Activated gamma-delta T cell treated with Interleukin-2 at 50 U/mL for 16 hours (primary cell): ENCODE measurements at regions not wholly inside any gene's neighbourhood (a gene's known extent, or its start where the extent isn't known, plus 50 kb on each side); places are given as distances from the start of the nearest gene placed in this dataset.

Experiments
- DNase-seq: peaks from one replicate; pipeline ENCODE4 v3.0.0-alpha.2; 2020

- DNase-seq = no peak
Measured at GRCh38 chr13:84234416-84234815, 352.1 kb upstream of the SLITRK1 start.

- no peak for DNase-seq
Measured at GRCh38 chr13:84230568-84230967, 348.3 kb upstream of the SLITRK1 start.

GRCh38 chr13:84211048-84211447, 328.8 kb upstream of the SLITRK1 start:
- no peak for DNase-seq

DNA sequence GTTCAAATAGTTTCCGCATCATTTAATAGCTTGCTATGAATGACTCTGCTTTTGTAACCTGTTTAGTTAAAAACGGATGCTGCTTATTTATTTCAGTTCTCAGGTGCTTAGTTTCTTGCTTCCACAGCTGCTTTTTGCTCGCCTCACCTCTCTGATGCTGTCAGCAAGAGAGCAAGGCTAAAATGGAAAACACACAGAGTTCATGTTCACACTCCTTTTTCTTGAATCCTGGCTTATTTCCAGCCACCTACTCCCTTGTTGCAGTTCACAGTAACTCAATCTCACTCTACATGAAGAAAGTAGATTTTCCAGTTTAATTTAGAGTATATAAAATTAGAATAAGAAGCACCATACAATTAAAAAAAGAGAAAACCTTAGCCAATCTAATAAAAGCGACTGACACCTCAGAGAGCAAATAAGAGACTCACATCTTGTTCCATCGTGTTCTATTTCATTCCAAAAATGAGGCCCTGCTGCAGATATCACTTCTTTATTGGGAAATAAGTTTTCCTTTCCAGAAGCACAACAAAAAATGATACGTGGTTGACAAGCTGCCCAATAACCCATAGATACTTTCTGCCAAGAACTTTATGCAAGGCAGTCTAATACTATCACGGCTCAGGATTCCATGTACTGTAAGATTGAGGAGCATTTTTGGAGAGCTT, 326.1 kb upstream of the SLITRK1 start:
- DNase-seq = no peak

- no peak for DNase-seq
Measured at GRCh38 chr13:84207509-84207908, 325.2 kb upstream of the SLITRK1 start.

- DNase-seq = no peak
Measured at GRCh38 chr13:84200971-84201370, 318.7 kb upstream of the SLITRK1 start.

DNA sequence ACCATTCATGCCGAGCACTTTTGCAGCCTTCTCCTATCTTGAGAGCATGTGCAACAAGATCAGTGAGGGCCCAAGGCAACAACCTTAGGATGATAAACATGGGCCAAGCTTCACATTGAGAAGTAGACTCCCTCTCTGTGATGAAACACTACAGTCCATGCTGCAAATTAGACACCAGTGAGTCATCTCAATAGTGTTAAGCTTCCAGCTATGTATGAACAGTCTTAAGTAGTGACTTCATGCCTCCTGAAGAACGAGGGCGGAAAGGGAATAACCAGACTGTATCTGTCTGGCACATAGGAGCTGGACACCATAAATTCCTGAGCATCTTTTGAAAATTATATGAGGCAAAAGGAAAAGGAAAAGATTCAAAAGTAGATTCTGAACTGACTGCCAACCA, 309.9 kb upstream of the SLITRK1 start:
- no peak for DNase-seq

- no peak for DNase-seq
Measured at GRCh38 chr13:84191139-84191538, 308.9 kb upstream of the SLITRK1 start.

DNA sequence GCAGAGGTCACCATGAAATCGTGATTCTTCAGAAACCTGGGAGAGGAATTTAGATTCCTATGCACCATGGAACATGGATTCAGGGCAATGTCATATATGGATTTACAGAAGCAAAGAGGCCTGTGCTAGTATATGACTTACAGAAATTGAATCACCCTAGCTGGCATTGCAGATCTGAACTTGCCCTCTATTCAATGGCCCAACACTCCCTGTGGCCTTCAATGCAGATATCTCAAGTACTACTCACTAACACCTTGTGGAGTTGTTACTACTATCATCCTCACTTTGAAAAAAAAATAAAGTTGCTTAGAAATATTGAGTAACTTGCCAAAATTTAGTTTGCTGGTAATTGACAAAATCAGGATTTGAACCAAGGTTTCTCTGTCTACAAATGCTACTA, 305.4 kb upstream of the SLITRK1 start:
- DNase-seq = no peak

DNA sequence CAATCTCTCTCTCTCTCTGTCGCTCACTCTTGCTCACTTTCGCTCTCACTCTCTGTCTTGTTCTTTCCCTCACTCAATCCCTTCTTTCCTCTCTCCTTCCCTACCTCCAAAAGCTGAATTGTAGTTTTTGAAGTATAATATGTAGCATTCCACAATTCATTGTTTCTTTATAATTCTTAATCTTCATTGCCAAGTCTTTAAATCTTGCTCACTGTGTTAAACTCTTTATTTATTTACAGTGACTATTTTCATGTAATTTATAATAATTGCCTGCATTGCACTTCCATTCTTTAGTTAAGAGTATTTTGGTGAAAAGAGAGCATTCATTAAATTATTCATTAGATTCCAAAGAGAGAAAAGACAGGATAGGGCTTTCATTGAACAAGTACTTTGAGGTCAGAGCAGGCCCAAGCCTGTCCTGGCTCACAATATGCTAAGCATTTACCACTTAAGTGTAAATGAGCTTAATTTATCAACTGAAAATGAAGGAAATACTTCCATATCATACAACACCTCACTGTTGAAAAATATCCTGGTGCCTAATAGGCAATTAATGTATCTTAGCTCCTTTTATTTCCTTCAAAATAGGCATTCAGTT, 257.4 kb upstream of the SLITRK1 start:
- no peak for DNase-seq

DNA sequence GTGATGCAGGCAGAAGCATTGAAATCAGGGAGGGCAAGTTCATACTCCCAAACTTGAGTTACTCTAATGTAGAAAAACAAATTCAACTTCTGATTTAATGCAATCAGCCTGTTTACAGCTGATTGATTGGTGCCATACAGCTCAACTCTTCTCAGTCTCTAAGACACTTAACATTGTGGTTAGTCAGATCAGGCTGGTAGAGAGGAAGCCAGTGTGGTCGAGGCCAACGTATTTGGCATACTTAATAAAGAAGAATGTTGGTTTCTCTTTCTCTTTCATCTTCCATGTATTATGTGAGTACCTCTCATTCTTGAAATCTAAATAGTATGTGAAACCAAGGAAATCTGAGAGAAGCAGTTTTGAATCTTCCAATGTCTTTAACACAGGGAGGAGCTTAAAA, 255.0 kb upstream of the SLITRK1 start:
- DNase-seq = peak; percentile 53

DNA sequence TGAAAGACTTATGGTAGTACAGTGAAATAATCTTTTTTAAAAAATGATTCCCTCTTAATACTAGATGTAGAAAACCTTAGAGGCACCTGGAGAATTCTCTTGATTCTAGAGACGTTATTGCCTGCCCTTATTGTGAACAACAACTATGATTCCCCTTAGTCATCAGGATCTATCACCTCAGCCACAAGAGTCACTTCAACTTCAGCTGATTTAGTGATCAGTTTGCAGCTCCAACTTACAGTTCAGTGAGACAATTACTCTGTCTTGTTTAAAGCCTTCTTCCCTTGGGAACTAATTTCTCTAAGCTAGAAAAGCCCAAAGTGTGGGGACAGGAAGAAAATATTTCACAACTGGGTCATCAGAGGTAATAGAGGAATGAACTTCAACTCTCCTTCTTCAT, 254.3 kb upstream of the SLITRK1 start:
- no peak for DNase-seq

DNA sequence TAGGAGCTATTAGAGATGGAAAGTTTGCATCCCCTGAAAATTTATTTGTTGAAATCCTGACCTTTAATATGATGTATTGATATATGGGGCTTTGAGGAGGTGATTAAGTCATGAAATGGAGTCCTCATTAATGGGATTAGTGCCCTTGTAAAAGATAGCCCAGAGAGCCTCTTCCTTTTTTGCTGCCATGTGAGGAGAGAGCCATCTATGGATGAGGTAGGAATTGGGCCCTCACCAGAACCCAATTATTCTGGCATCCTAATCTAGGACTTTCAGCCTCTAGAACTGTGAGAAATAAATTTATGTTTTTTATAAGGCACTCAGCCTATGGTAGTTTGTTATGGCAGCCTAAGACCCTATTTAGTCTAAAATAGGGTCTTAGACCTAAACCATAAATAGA, 250.2 kb upstream of the SLITRK1 start:
- no peak for DNase-seq

GRCh38 chr13:84131249-84131648, 249.0 kb upstream of the SLITRK1 start:
- DNase-seq = no peak

GRCh38 chr13:84130495-84131114, 248.3 kb upstream of the SLITRK1 start:
- DNase-seq = no peak

- DNase-seq = no peak
Measured at GRCh38 chr13:84129966-84130365, 247.7 kb upstream of the SLITRK1 start.

- DNase-seq = no peak
Measured at GRCh38 chr13:84127597-84128128, 245.4 kb upstream of the SLITRK1 start.

GRCh38 chr13:84126671-84127171, 244.4 kb upstream of the SLITRK1 start:
- DNase-seq = peak; percentile 12

- no peak for DNase-seq
Measured at GRCh38 chr13:84121456-84121855, 239.2 kb upstream of the SLITRK1 start.

DNA sequence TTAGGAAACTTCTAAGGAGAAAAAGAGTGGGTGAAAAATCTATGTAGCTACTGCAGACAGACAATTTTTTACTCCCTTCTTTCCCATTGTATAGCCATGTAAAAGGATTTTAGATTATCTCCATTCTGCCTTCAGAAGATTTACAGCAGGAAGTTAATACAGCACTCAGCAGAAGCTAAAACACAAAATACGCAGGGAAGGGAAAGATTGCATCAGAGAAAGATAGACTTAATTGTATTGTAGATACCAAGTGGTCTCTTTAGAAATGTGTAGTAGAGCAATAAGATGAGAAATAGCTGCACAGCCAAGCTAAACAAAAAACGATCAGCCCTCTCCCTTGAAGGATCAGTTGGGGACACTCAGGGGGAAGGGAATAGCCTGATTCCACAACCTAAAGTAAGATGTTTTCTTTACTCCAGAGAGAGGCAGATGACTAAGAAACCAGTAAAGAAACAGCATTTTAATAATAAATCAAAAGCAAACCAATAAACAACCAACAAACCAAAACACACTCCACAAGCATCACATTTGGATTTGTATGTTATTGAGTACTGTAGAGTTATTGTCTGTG, 236.7 kb upstream of the SLITRK1 start:
- no peak for DNase-seq

- no peak for DNase-seq
Measured at GRCh38 chr13:84098273-84098672, 216.0 kb upstream of the SLITRK1 start.

DNA sequence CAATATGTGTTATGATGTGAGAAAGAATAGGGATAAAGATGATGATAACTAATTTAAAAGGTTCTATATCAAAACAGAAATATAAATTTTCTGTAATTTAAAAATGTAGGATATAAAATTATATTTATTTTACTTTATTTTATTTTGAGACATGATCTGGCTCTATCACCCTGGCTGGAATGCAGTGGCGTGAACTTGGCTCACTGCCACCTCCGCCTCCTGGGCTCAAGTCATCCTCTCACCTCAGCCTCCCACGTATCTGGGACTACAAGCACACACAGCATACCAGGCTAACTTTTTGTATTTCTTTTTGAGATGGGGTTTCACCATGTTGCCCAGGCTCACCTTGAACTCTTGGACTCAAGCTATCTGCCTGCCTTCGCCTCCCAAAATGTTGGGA, 214.9 kb upstream of the SLITRK1 start:
- no peak for DNase-seq

- no peak for DNase-seq
Measured at GRCh38 chr13:84096216-84096615, 213.9 kb upstream of the SLITRK1 start.

- DNase-seq = no peak
Measured at GRCh38 chr13:84088996-84089395, 206.7 kb upstream of the SLITRK1 start.
